GM12878 (cell line): ENCODE measurements at regions not wholly inside any gene's neighbourhood (a gene's known extent, or its start where the extent isn't known, plus 50 kb on each side); places are given as distances from the start of the nearest gene placed in this dataset.

Experiments used
- ATAC-seq: fragments of 200-7000 bp; cut with Tn5 transposase; 3 replicates; pipeline ENCODE4 v1.9.1; 2020; ENCODE audit warnings: mild to moderate bottlenecking, moderate library complexity
- BruUV-seq: library from RNA; stranded (reverse); fragments of 400-500 nt; replicated peaks from 2 replicates; lab custom pipeline; 2021; lab: Mats Ljungman, UMichigan
- CTCF ChIA-PET: fragments of 300-600 bp; sonication (Branson Sonifier 250); formaldehyde crosslinking; extraction: SDS; loops from one replicate; lab custom pipeline; 2021; ENCODE audit warnings: inconsistent platforms; lab: Yijun Ruan, JAX
- POLR2A ChIA-PET: fragments of 350-600 bp; formaldehyde crosslinking; extraction: SDS; loops from one replicate; lab custom pipeline; 2021; ENCODE audit warnings: inconsistent platforms; lab: Charles Lee
- RAD21 ChIA-PET: fragments of 300-600 bp; sonication (Branson Sonifier 250); formaldehyde crosslinking; loops from one replicate; lab custom pipeline; 2023; ENCODE audit warnings: antibody characterized with exemption; ENCODE audit not compliant: unreplicated experiment; lab: Charles Lee
- SMC1A ChIA-PET: fragments of 300-600 bp; sonication (Branson Sonifier 250); formaldehyde crosslinking; loops from one replicate; lab custom pipeline; 2023; ENCODE audit not compliant: unreplicated experiment, uncharacterized antibody; lab: Charles Lee
- DNase-seq: peaks from one replicate; pipeline ENCODE4 v3.0.0-alpha.2; 2011; ENCODE audit warnings: low read depth, low spot score
- FAIRE-seq: peaks from 3 replicates; lab custom pipeline; 2011; peaks lifted over from hg19 to GRCh38; lab: Jason Lieb, UNC
- H2AFZ ChIP-seq: 2 replicates; pipeline ENCODE4 v1.6.0; 2011; ENCODE audit warnings: low read depth, low read length, control low read depth; ENCODE audit not compliant: control insufficient read depth
- H3K27ac ChIP-seq: 2 replicates; pipeline ENCODE4 v1.5.1; 2011; ENCODE audit warnings: control low read depth; ENCODE audit not compliant: control insufficient read depth, insufficient read depth
- H3K27me3 ChIP-seq, 2 experiments: replicated peaks in 1 of 2; 2 replicates each; pipeline versions ENCODE4 v1.6.0 to v1.6.1; 2011; ENCODE audit warnings: low read length in 1 of 2; ENCODE audit not compliant: control insufficient read depth in 2 of 2, insufficient read depth in 2 of 2
- H3K36me3 ChIP-seq, 2 experiments: 2 replicates each; pipeline ENCODE4 v1.5.1; 2011; ENCODE audit warnings: low read length in 1 of 2; ENCODE audit not compliant: control insufficient read depth in 2 of 2, insufficient read depth in 2 of 2
- H3K4me1 ChIP-seq: 2 replicates; pipeline ENCODE4 v1.6.1; 2011; ENCODE audit warnings: mild to moderate bottlenecking, low read length, moderate library complexity, mixed read lengths; ENCODE audit not compliant: control insufficient read depth, insufficient read depth
- H3K4me2 ChIP-seq: 2 replicates; pipeline ENCODE4 v1.6.0; 2011; ENCODE audit warnings: control low read depth; ENCODE audit not compliant: control insufficient read depth, insufficient read depth
- H3K4me3 ChIP-seq: fragments of 200-600 bp; sonication (generic); 2 replicates; pipeline ENCODE4 v1.5.1; 2016
- H3K79me2 ChIP-seq: 2 replicates; pipeline ENCODE4 v1.6.0; 2011; ENCODE audit warnings: low read length; ENCODE audit not compliant: control insufficient read depth, insufficient read depth
- H3K9ac ChIP-seq: 2 replicates; pipeline ENCODE4 v1.8.0; 2011; ENCODE audit warnings: low read length, control low read depth, mixed read lengths; ENCODE audit not compliant: control insufficient read depth, insufficient read depth
- H3K9me3 ChIP-seq: replicated peaks from 3 replicates; pipeline ENCODE4 v1.5.1; 2011; ENCODE audit warnings: mild to moderate bottlenecking, low read length; ENCODE audit not compliant: control insufficient read depth, insufficient read depth
- H4K20me1 ChIP-seq: 2 replicates; pipeline ENCODE4 v1.6.0; 2011; ENCODE audit not compliant: control insufficient read depth, insufficient read depth
- EGR1 ChIP-seq, 2 experiments: IDR thresholded peaks; 1 replicate in 1 of 2; 2 replicates in 1 of 2; pipeline ENCODE4 v1.6.1; 2011 to 2012; ENCODE audit warnings: low read depth in 2 of 2, low read length in 2 of 2, borderline replicate concordance in 1 of 2, mild to moderate bottlenecking in 1 of 2, moderate library complexity in 1 of 2
- MTA2 ChIP-seq: fragments of 450-650 bp; IDR thresholded peaks from 2 replicates; pipeline ENCODE4 v1.6.1; 2016; ENCODE audit warnings: low read depth, mild to moderate bottlenecking, moderate library complexity
- NR2C1 ChIP-seq: fragments of 450-650 bp; IDR thresholded peaks from 2 replicates; pipeline ENCODE4 v1.6.1; 2017; ENCODE audit warnings: antibody characterized with exemption, mild to moderate bottlenecking, moderate library complexity
- NR2C2 ChIP-seq: IDR thresholded peaks from 2 replicates; pipeline ENCODE4 v1.6.1; 2011; ENCODE audit warnings: borderline replicate concordance, low read depth; ENCODE audit not compliant: control insufficient read depth, insufficient read length
- RFX5 ChIP-seq: IDR thresholded peaks from 2 replicates; pipeline ENCODE4 v1.6.1; 2011; ENCODE audit warnings: low read depth, low read length, improper control_type of control experiment
- RUNX3 ChIP-seq: IDR thresholded peaks from 2 replicates; pipeline ENCODE4 v1.6.1; 2012; ENCODE audit warnings: low read length, inconsistent platforms
- TAF1 ChIP-seq: IDR thresholded peaks from 2 replicates; pipeline ENCODE4 v1.6.1; 2011; ENCODE audit warnings: mild to moderate bottlenecking, low read depth, low read length, borderline replicate concordance
- whole genome bisulfite sequencing: methylation state at CpG from one replicate; pipeline ENCODE4 v1.1.6; 2016; ENCODE audit warnings: low lambda C conversion rate; ENCODE audit not compliant: insufficient replicate concordance, insufficient coverage; ENCODE audit errors: missing lambda C conversion rate; 5-methylcytosine and 5-hydroxymethylcytosine counted together
- in situ Hi-C: fragments of 300-500 bp; cut with MboI; formaldehyde crosslinking; loops from 9 replicates; pipeline ENCODE4 v1.14.3; 2018; ENCODE audit warnings: mixed read lengths
- intact Hi-C: fragments of 100-400 bp; cut with micrococcal nuclease; formaldehyde crosslinking; loops from one replicate; pipeline ENCODE4 v1.14.2; 2022; ENCODE audit not compliant: unreplicated experiment
- TF ChIP-seq, protein P1 (sequence below): IDR thresholded peaks from 2 replicates; pipeline ENCODE4 v1.6.1; 2011; ENCODE audit warnings: mild to moderate bottlenecking, low read depth, low read length, moderate library complexity; ENCODE audit not compliant: insufficient replicate concordance

GRCh38 chr2:160647967-160648685 is 154.5 kb upstream of the RBMS1 start:
- Histone ChIP-seq H3K27me3 (no peaks in the 10 kb centered on the region), H3K36me3 (no peaks in the 10 kb centered on the region), H3K79me2 (no peaks in the 10 kb centered on the region), H3K4me1 (no peaks in the 10 kb centered on the region), H3K9me3 (no peaks in the 10 kb centered on the region), H3K27ac (no peak overlapping the region), H3K9ac (no peak overlapping the region), H4K20me1 (no peaks in the 10 kb centered on the region), H3K4me2 (no peak overlapping the region), H2AFZ (no peak overlapping the region)
- intact Hi-C loops, result no loop called here
- WGBS, result 51% methylated on average over 31 of the region's 33 CpGs
- ChIA-PET SMC1A (interaction anchor here (1.3 kb wide), 1 partner anchor 9 kb away, joined by 5 read pairs; no protein-coding TSS in a partner anchor), RAD21 (no interaction called here), POLR2A (no interaction called here)
- DNase-seq (no peak), ATAC-seq (no peak)
- BruUV-seq, result no TSS peak
- TF ChIP-seq MTA2, result no peak
- TF ChIP-seq NR2C1, result no peak
- TF ChIP-seq, protein P1, sequence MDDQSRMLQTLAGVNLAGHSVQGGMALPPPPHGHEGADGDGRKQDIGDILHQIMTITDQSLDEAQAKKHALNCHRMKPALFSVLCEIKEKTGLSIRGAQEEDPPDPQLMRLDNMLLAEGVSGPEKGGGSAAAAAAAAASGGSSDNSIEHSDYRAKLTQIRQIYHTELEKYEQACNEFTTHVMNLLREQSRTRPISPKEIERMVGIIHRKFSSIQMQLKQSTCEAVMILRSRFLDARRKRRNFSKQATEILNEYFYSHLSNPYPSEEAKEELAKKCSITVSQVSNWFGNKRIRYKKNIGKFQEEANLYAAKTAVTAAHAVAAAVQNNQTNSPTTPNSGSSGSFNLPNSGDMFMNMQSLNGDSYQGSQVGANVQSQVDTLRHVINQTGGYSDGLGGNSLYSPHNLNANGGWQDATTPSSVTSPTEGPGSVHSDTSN, result no peak
- no peak for TF ChIP-seq NR2C2
- no peak for TF ChIP-seq RFX5
- no peak for TF ChIP-seq EGR1 (IDR thresholded peaks at IDR 0.05; ENCODE audit: borderline replicate concordance in 1 of 2, low read depth in 2 of 2, low read length in 2 of 2)
- TF ChIP-seq RUNX3, result no peak
- TF ChIP-seq TAF1, result no peak
- TF ChIP-seq, all 136 proteins: peak for 0
- in situ Hi-C loops, result no loop called here
- no peak overlapping the region for H3K4me3 ChIP-seq
- CTCF ChIA-PET, result no interaction called here
- FAIRE-seq, result no peak
